Transverse colon (tissue), 4 donors: ENCODE measurements at regions not wholly inside any gene's neighbourhood (a gene's known extent, or its start where the extent isn't known, plus 50 kb on each side); places are given as distances from the start of the nearest gene placed in this dataset.

Experiments used
- DNase-seq: peaks from one replicate; pipeline ENCODE4 v3.0.0-alpha.2; 2019
- H3K27ac ChIP-seq, 4 donors: fragments of 200-600 bp; sonication (generic); 2 replicates each; pipeline ENCODE4 v1.5.1; 2016 to 2018; ENCODE audit warnings: inconsistent platforms in 4 of 4
- H3K27me3 ChIP-seq: fragments of 200-600 bp; sonication (generic); 2 replicates; pipeline ENCODE4 v1.5.1; 2017; ENCODE audit warnings: inconsistent platforms
- H3K36me3 ChIP-seq, 4 donors: fragments of 200-600 bp; sonication (generic); 2 replicates each; pipeline ENCODE4 v1.5.1; 2017 to 2019; ENCODE audit warnings: inconsistent platforms in 4 of 4
- H3K4me1 ChIP-seq, 4 donors: fragments of 200-600 bp; sonication (generic); 2 replicates each; pipeline ENCODE4 v1.5.1; 2017 to 2020; ENCODE audit warnings: inconsistent platforms in 4 of 4
- H3K4me3 ChIP-seq, 4 donors: fragments of 200-600 bp; sonication (generic); 1 replicate in 1 of 4; 2 replicates in 3 of 4; pipeline versions ENCODE4 v1.5.1 to v1.6.1; 2017 to 2019; ENCODE audit warnings: inconsistent platforms in 4 of 4
- H3K9me3 ChIP-seq, 2 donors: fragments of 200-600 bp; sonication (generic); 2 replicates each; pipeline ENCODE4 v1.5.1; 2017 to 2019; ENCODE audit warnings: inconsistent platforms in 2 of 2
- EP300 ChIP-seq: sonication (generic); formaldehyde crosslinking; IDR thresholded peaks from one replicate; pipeline ENCODE4 v1.6.1; 2017; ENCODE audit warnings: antibody characterized with exemption, low read depth
- POLR2A ChIP-seq: fragments of 450-650 bp; IDR thresholded peaks from one replicate; pipeline ENCODE4 v1.6.1; 2016; ENCODE audit warnings: antibody characterized with exemption, mild to moderate bottlenecking, moderate library complexity
- POLR2AphosphoS5 ChIP-seq, 3 donors: sonication (generic); formaldehyde crosslinking; IDR thresholded peaks; one replicate each; pipeline ENCODE4 v1.6.1; 2016; ENCODE audit warnings: antibody characterized with exemption in 3 of 3
- WGBS, 2 donors: methylation state at CpG; one replicate each; pipeline ENCODE4 v1.1.5; 2018; ENCODE audit warnings: low coverage in 1 of 2; 5-methylcytosine and 5-hydroxymethylcytosine counted together
- in situ Hi-C, 4 donors: fragments of 200-750 bp; cut with MboI; loops; one replicate each; pipeline versions ENCODE4 v1.15.0 to v1.15.1; 2017; ENCODE audit warnings: low sequenced_read_pairs in 3 of 4, low pct_ligation_motif_present in 1 of 4, low pct_unique_long_range_greater_than_20kb in 1 of 4
- intact Hi-C: fragments of 100-400 bp; cut with DNase I; formaldehyde crosslinking; loops from one replicate; pipeline ENCODE4 v1.15.1; 2023; ENCODE audit warnings: low total_unique reads
- TF ChIP-seq, protein P1 (sequence below), 5 experiments: fragments of 200-600 bp in 3 of 5; fragments of 450-650 bp in 2 of 5; sonication (generic) in 3 of 5; IDR thresholded peaks; 1 replicate in 2 of 5; 2 replicates in 3 of 5; pipeline ENCODE4 v1.5.1; 2016 to 2017; ENCODE audit warnings: antibody characterized with exemption in 5 of 5, inconsistent platforms in 3 of 5, mild to moderate bottlenecking in 2 of 5, moderate library complexity in 1 of 5

DNA sequence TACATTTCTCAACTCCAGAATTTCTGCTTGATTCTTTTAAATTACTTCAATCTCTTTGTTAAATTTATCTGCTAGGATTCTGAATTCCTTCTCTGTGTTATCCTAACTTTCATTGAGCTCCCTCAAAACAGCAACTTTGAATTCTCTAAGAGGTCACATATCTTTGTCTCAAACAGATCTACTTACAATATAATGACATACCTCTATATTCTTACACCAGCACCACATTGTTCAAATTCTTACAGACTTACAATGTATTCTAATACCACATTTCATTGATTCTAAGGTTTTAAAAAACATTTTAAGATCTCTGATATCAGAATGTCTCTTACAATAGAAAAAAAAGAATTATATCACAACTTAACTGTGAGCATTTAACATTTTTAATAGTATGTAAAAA is 77.4 kb downstream of the DIRAS3 start:
- in situ Hi-C loops (no loop called here), intact Hi-C loops (no loop called here)
- H3K9me3 ChIP-seq = peaks cover 0 to 4% of the 10 kb centered on the region in 2 donors
- H3K4me1 ChIP-seq = no peaks in the 10 kb centered on the region
- no peak overlapping the region for H3K27ac ChIP-seq
- H3K36me3 ChIP-seq = peaks cover 0 to 2% (median 0%) of the 10 kb centered on the region in 4 donors
- no peak for DNase-seq
- H3K4me3 ChIP-seq = no peak overlapping the region
- no peaks in the 10 kb centered on the region for H3K27me3 ChIP-seq
- TF ChIP-seq POLR2AphosphoS5 (IDR thresholded peaks at IDR 0.05) = no peak
- no peak for TF ChIP-seq EP300
- no peak for TF ChIP-seq POLR2A
- TF ChIP-seq, protein P1, sequence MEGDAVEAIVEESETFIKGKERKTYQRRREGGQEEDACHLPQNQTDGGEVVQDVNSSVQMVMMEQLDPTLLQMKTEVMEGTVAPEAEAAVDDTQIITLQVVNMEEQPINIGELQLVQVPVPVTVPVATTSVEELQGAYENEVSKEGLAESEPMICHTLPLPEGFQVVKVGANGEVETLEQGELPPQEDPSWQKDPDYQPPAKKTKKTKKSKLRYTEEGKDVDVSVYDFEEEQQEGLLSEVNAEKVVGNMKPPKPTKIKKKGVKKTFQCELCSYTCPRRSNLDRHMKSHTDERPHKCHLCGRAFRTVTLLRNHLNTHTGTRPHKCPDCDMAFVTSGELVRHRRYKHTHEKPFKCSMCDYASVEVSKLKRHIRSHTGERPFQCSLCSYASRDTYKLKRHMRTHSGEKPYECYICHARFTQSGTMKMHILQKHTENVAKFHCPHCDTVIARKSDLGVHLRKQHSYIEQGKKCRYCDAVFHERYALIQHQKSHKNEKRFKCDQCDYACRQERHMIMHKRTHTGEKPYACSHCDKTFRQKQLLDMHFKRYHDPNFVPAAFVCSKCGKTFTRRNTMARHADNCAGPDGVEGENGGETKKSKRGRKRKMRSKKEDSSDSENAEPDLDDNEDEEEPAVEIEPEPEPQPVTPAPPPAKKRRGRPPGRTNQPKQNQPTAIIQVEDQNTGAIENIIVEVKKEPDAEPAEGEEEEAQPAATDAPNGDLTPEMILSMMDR (IDR thresholded peaks at IDR 0.05) = no peak

DNA sequence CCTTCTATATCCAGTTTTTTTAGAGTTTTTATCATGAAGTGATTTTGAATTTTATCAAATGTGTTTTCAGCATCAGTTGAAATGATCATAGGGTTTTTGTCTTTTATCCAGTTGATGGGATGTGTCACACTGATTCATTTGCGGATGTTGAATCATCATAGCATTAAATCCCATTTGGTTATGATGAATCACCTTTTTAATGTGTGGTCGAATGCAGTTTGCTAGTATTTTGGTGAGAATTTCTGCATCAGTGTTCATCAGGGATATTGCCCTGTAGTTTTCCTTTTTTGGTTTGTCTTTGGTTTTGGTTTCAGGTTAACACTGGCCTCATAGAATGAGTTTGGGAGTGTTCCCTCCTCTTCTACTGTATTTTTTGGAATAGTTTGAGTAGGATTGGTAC is 80.3 kb downstream of the DIRAS3 start:
- Histone ChIP-seq H3K27me3 (no peaks in the 10 kb centered on the region), H3K4me3 (no peak overlapping the region), H3K27ac (no peak overlapping the region), H3K36me3 (peaks cover 0 to 2% (median 0%) of the 10 kb centered on the region in 4 donors), H3K9me3 (peaks cover 0 to 4% of the 10 kb centered on the region in 2 donors), H3K4me1 (no peaks in the 10 kb centered on the region)
- in situ Hi-C loops = no loop called here
- DNase-seq = no peak
- 77 to 92% methylated on average over 2 of the region's 2 CpGs for WGBS, 2 donors
- intact Hi-C loops = no loop called here
- TF ChIP-seq POLR2A = no peak

DNA sequence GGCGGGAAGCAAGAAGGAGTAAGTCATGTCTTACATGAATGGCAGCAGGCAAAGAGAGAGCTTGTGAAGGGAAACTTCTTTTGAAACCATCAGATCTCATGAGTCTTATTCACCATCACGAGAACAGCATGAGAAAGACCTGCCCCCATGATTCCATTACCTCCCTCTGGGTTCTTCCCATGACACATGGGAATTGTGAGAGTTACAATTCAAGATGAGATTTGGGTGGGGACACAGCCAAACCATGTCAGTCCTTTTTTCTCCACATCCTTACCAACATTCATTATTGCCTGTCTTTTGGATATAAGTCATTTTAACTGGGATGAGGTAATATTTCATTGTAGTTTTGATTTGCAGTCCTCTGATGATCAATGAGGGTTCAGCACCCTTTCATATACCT is 81.0 kb downstream of the DIRAS3 start:
- H3K4me3 ChIP-seq = no peak overlapping the region
- intact Hi-C loops = no loop called here
- peaks cover 0 to 4% of the 10 kb centered on the region in 2 donors for H3K9me3 ChIP-seq
- no peak for DNase-seq
- TF ChIP-seq POLR2A (no peak), EP300 (no peak), POLR2AphosphoS5 (IDR thresholded peaks at IDR 0.05) (no peak)
- TF ChIP-seq, protein P1 (IDR thresholded peaks at IDR 0.05) = no peak
- in situ Hi-C loops = no loop called here
- no peaks in the 10 kb centered on the region for H3K27me3 ChIP-seq
- H3K36me3 ChIP-seq = peaks cover 0 to 2% (median 0%) of the 10 kb centered on the region in 4 donors
- H3K4me1 ChIP-seq = no peaks in the 10 kb centered on the region
- H3K27ac ChIP-seq = no peak overlapping the region
- 75 to 93% methylated on average over 2 of the region's 2 CpGs for WGBS, 2 donors

DNA sequence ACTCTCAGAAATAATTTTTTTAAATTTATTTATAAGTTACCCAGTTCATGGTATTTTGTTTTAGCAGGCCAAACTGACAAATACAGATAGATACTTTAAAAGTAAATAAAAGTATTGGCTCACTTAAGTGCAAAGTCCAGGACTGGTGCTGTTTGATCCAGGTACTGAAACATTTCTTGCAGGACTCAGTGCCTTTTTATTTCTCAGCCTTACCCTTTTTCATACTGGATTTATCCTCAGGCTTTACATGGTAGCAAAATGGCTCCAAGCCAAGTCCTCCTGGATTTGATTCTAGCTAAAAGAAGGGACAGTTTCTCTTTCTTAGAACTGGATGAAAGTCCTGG is 83.8 kb downstream of the DIRAS3 start:
- H3K27me3 ChIP-seq = no peaks in the 10 kb centered on the region
- H3K4me3 ChIP-seq = no peak overlapping the region
- no peak overlapping the region for H3K27ac ChIP-seq
- TF ChIP-seq EP300 (no peak), POLR2AphosphoS5 (IDR thresholded peaks at IDR 0.05) (no peak), POLR2A (no peak)
- TF ChIP-seq, protein P1 (IDR thresholded peaks at IDR 0.05) = no peak
- no peaks in the 10 kb centered on the region for H3K4me1 ChIP-seq
- no peak for DNase-seq
- intact Hi-C loops = no loop called here
- no peaks in the 10 kb centered on the region for H3K36me3 ChIP-seq
- H3K9me3 ChIP-seq = peaks cover 0 to 4% of the 10 kb centered on the region in 2 donors
- in situ Hi-C loops = no loop called here

DNA sequence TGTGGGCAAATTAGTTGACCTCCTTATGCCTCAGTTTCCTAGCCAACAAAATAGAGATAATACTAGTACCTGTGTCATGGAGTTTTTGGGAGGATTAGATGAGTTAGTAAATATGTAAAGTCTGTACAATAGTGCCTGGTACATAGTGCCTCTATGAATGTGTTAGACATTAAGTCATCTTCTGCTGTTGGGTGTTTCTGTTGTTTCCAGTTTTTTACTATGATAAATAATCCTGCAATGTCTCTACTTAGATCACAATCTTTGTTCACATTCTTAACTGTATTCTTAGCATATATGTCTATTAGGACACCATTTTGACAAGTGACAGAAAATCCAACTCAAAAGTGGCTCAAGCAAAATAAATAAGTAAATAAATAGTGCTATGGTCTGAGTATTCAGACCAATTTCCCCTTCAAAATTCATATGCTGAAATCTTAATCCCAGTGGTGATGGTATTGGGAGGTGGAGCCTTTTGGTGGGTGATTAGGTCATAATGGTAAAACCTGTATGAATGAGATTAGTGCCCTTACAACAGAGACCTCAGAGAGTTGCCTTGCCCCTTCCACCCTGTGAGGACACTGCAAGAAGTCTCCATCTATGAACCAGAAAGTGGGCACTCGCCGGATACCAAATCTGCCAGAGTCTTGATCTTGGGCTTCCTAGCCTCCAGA is 84.3 kb downstream of the DIRAS3 start:
- 84% methylated on average over 2 of the region's 2 CpGs; no CpG with 5 or more reads in 1 of the 2 donors for WGBS, 2 donors
- no peak for DNase-seq
- TF ChIP-seq POLR2A (no peak), POLR2AphosphoS5 (IDR thresholded peaks at IDR 0.05) (no peak), EP300 (no peak)
- TF ChIP-seq, protein P1 (IDR thresholded peaks at IDR 0.05) = no peak
- Histone ChIP-seq H3K4me3 (no peak overlapping the region), H3K9me3 (peaks cover 0 to 4% of the 10 kb centered on the region in 2 donors), H3K4me1 (no peaks in the 10 kb centered on the region), H3K36me3 (no peaks in the 10 kb centered on the region), H3K27ac (no peak overlapping the region), H3K27me3 (no peaks in the 10 kb centered on the region)
- intact Hi-C loops (no loop called here), in situ Hi-C loops (no loop called here)
